Left lobe of liver (tissue), 2 donors: ENCODE measurements at regions not wholly inside any gene's neighbourhood (a gene's known extent, or its start where the extent isn't known, plus 50 kb on each side); places are given as distances from the start of the nearest gene placed in this dataset.
"Not testable (repeated sequence)": the region's sequence is repeated elsewhere in the genome, so short reads cannot be mapped to it uniquely, and the experiment has no call there.

Experiments
- ATAC-seq: fragments of 200-7000 bp; cut with Tn5 transposase; one replicate; pipeline ENCODE4 v1.9.1; 2020; ENCODE audit warnings: mild to moderate bottlenecking, moderate library complexity
- DNase-seq: peaks from one replicate; pipeline ENCODE4 v3.0.0-alpha.2; 2020; ENCODE audit warnings: low spot score
- donor health status: DM: no; HTN: no; CAD: no; lungs with moderate emphysema.
- donor health status: DM: no; HTN: yes; CAD: no.

DNA sequence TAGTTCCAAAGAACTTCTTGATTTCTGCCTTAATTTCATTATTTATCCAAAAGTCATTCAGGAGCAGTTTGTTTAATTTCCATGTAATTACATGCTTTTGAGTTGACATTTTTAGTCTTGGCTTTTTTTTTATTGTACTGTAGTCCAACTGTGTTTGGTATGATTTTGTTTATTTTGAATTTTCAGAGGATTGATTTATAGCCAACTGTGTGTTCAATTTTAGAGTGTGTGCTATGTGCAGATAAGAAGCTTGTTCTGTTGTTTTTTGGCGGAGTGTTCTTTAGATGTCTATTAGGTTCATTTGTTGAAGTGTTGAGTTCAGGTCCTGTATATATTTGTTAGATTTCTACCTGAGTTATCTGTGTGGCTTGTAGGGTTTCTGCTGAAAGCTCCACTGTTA is 533.6 kb downstream of the TRAM1L1 start:
- ATAC-seq (no peak), DNase-seq (no peak)

DNA sequence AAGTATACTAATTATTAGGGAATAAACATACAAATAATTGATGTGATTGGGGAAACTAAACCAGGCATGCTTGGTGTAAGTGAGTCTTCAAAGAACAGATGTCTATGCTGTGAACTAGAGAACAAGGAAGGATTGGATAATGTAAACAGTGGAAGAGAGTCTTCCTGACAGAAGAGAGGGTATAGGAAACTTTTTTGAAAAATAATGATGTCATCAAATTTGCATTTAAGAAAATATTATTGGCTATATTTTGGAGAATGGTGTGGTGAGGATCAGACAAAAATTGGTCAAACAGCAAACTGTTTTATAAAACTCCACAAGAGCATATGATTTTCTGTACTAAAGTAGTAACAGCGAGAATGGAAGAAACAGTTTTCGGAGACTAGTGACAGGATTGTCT is 537.7 kb downstream of the TRAM1L1 start:
- DNase-seq (no peak), ATAC-seq (no peak)

DNA sequence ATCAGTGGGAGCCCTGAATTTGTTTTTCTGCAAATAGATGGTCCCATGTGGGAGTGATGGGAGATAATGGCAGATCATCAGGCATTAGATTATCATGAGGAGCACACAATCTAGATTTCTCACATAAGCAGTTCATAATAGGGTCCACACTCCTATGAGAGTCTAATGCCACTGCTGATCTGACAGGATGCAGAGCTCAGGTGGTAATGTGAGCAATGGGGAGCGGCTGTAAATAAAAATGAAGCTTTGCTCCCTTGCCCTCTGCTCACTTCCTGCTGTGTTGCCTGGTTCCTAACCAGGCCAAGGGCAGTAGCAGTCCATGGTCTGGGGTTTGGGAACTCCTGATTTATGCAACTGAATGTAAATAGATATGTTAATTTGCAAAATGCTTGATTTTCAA is 538.6 kb downstream of the TRAM1L1 start:
- ATAC-seq (no peak), DNase-seq (no peak)

DNA sequence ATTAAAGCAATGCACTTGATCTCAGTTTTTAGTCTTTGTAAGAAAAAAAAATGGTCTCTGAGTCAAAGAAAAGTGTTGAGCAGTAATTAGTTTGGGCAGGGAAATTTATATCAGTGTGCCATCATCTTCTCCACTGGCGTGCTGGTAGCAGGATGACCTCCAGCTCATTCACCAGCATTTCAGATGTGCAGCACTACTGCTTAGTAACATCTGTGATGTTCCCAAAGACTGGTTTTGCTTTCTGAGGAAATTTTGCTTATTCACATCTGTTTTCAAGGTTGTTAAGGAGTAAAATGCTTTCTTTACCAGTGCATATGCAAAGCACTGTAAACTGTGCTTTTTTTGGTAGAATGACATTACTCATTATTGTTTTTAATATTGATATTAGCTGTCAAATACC is 540.4 kb downstream of the TRAM1L1 start:
- ATAC-seq (no peak), DNase-seq (no peak)

DNA sequence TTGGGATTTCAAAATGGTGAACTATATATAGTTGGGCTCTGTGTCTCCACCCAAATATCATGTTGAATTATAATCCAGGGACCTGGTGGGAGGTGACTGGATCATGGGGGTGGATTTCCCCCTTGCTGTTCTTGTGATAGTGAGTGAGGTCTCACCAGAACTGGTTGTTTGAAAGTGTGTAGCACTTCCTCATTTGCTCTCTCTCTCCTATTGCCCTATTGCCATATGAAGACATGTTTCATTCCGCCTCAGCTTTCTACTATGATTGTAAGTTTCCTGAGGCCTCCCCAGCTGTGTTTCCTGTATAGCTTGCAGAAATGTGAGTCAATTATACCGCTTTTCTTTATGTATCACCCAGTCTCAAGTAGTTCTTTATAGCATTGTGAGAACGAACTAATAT is 545.6 kb downstream of the TRAM1L1 start:
- DNase-seq: no peak
- ATAC-seq: no peak

DNA sequence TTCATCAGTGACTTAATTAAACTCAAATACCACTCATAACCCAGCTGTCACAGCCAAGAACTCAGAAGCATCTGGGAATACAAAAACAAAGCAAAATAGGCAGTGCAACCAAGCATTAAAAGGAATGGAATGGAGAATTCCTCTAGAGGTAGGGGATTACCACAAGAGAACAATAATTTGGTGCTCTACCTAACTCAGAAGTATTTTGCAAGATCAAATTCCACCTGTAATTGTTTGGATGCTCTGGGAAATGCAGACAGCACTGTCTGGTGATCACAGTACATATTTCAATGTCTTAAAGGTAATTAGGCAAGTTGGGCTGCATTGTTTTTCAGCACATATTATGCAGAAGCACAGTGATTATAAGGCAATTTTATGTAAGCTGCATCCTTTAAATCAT is 547.5 kb downstream of the TRAM1L1 start:
- ATAC-seq (no peak), DNase-seq (no peak)

DNA sequence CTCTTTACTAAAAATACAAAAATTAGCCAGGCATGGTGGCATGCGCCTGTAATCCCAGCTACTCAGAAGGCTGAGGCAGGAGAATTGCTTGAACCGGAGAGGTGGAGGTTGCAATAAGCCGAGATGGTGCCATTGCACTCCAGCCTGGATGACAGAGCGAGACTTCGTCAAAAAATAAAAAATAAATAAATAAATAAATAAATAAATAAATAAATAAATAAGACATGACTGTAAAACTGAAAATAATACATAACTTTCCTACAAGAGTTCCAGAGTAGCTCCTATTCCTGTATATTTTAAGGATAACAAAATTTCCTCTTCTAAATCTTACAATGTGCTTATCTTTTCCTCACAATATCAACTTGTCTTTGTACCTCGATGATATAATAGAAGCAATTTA is 549.4 kb downstream of the TRAM1L1 start:
- ATAC-seq, DNase-seq: not testable (repeated sequence)

DNA sequence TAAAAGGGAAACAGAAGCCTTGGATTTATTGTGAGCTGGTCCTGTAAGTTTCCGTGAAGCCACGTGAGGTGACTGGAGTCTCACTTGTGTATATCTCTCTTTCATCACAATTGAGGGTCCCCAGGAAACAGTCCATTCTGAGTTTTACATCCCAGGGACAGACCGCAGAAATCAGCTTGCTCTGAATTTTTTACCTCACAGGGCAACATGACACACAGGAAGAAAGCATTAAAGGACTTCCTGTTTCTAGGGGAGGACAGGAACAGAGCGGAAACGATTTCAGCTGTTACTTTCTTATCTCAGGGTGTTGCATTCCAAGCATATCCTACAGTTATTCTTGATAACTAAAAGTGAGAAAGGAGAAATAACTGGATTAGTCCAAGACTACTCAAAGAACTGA is 553.5 kb downstream of the TRAM1L1 start:
- DNase-seq (no peak), ATAC-seq (no peak)

DNA sequence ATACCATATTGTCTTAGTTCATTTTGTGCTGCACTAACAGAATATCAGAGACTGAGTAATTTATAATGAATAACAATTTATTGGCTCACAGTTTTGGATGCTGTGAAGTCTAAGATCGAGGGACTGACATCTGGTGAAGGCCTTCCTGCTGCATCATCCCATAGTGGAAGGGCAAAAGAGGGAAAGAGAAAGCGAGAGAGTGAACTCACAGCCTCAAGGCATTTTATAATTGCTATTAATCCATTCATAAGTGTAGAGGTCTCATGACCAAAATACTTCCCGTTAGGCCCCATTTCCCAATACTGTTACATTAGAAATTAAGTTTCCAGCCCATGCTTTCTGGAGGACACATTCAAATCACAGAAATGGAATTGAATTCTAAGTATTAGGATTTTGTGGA is 554.4 kb downstream of the TRAM1L1 start:
- ATAC-seq: no peak
- no peak for DNase-seq

DNA sequence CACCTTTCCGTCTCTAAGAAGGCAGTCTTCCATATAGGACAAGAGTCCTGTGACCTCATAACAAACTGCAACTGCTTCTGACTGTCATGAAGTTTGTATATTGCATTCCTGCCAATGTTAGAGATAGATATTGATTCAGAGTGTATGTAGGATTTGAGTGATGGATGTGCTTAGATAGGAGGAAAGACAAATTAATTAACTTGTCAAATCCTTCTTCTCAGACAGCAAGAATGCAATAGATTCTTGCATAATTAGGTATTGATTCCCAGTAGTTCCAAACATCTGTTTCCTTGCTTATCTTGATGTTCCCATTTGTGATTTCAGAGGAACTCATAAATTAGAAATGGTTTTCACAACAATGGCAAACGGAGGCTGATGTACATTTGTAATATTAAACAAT is 555.3 kb downstream of the TRAM1L1 start:
- no peak for DNase-seq
- ATAC-seq: no peak

DNA sequence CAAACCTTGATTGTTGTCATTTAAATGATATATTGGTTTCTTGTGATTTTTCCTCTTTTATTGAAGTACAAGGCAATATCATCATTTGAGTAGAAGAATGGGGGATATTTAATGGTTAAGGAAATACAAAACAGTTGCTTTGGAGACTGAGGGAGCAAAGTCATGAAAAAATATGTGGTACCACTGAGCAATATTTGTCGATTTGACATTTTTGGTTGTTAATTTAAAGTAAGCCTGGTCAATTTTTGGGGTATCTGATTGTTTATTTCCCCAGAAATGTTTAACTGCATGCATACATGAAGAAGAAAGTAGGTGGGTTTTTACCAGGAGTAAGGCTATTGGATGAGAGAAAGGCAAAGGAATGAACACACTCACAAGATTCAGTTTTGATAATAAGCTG is 556.2 kb downstream of the TRAM1L1 start:
- ATAC-seq (no peak), DNase-seq (no peak)

DNA sequence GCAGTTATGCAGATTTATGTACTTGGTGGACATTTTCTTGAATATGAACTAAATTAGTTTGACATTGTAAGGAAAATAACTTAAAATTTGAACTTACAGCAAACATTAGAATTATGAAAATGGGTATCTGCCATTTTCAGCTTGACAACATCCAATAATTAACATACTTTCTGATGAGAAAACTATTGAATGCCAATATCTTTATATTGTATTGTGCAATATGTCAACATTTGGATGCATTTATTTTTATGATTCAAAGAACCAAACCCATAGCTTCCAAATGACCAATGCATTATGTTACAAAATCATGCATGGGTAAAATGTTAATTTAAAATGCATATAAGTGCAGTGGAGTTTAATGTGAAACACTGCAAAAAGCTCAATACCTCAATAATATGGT is 562.5 kb downstream of the TRAM1L1 start:
- ATAC-seq (no peak), DNase-seq (no peak)

DNA sequence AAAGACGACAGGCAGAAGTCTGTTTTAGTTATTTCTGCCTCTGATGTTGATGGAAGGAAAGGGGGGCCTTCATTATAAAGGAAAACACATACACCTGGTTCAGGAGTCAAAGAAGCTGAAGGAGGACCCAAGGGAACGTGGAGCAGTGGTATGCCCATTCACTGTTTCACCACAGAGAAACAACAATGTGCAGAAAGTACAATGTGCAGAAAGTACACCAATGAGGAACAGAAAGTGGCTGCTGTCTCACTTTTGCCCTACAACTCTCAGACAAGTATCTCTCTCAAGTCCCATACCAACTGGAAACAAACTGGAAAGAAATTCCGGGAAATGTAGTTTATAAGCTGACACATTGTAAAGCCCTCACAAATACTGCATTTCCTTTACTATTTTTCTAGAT is 564.5 kb downstream of the TRAM1L1 start:
- no peak for DNase-seq
- ATAC-seq: no peak

DNA sequence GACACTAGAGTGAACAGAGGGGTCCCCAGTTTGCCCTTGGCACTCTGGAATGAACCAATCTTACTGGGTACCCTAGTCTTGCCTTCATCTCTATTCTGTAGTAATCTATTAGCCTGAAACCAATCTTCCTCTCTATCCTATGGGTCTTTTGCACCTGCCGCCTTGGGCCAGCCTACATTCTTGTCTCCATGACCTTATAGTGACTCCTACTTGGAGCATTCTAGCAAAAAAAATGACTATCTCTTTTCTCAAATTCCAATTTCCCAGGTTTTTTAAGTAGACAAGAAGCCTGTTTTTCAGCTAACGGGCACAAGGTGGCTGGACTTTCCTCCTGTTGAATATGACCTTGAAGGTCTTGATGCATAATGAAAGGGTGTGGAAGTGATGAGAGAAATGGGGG is 568.7 kb downstream of the TRAM1L1 start:
- ATAC-seq (no peak), DNase-seq (no peak)

DNA sequence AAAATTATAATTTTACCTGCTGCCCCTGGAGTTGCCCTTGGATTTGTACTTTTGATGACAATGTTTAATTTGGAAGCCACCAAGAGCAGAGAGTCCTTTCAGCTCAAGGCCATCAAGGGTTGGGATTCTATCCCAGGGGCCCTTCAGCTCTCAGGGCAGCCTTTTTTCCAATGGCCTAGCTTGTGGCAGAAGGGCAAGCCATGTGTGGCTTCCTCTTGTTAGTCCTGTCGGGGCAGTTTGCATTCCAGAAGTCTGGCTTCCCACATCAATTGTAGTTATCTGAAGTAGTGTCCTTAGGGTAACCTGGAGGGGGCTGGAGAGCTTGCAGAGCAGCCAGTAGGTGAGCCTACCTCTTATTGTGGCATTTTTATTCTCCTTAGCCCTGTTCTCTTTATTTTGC is 569.4 kb downstream of the TRAM1L1 start:
- ATAC-seq (no peak), DNase-seq (no peak)

DNA sequence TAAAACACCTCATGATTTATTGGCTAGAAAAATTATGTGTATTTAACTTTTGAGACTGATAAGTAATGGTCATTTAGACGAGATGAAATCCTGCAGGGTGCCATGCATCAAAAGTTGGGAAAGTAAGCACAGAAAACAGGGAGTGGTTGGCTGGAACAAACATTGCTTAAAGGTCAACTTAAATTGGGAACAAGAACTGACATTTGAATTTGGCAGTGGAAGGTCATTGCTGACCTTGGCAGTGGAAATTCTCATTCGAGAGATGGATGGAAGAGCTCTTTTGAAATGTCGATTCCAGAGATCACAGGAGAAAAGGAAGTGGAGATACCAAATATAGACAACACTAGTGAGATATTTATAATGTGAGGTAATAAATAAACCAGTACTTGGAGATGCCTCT is 572.8 kb downstream of the TRAM1L1 start:
- ATAC-seq (no peak), DNase-seq (no peak)

DNA sequence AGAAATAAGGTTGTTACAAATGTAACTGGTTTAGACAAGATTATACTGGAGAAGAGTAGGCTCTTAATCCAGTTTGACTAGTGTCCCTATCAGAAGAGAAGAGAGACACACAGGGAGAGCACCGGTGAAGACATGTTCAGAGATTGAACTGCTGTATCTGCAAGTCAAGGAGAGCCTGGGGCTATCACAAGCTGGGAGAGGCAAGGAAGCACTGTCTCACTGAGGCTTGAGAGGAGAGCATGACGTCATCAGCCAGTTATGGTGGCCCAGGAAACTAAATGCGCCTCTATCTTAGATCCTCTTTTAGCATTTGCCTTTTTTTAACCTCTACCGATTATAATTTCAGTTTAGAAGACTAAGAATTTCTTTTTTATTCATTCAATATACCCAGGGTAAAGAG is 583.4 kb downstream of the TRAM1L1 start:
- DNase-seq (no peak), ATAC-seq (no peak)

DNA sequence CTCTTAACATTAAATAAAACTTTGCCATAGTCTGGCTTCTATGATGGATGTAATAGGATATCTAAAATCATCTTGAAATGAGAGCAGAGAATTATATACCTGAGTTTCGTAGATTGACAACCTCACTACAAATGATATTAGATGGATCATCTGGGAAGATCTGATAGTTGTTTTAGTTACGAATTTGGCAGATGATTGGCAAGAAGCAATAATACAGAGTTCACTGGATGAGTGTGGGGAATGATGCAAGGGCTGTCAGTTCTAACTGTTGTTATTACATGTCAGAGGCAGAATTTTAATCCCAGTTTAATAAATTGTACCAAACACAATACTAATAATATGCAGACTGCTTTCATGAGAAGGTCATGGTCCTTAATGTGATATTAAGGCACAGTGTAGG is 585.2 kb downstream of the TRAM1L1 start:
- ATAC-seq: no peak
- no peak for DNase-seq

DNA sequence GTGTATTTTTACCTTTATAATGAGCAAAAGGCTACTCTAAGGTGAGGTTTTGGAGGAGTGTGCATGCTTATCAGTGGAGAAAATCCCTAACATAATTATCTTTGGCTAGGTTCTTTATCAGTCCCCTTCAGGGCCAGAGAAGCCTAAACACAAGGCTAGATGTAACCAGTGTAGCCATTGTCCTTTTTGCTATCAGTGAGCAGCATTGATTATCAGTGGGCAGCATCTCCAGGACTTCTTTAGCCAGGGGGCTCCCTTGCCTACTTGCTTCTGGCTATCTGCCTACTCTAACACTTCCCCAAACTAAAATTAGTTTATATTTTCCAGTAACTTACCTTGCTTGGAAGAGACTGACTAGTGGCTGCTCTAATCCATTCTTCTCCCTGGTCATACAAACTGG is 595.6 kb downstream of the TRAM1L1 start:
- no peak for ATAC-seq
- no peak for DNase-seq

DNA sequence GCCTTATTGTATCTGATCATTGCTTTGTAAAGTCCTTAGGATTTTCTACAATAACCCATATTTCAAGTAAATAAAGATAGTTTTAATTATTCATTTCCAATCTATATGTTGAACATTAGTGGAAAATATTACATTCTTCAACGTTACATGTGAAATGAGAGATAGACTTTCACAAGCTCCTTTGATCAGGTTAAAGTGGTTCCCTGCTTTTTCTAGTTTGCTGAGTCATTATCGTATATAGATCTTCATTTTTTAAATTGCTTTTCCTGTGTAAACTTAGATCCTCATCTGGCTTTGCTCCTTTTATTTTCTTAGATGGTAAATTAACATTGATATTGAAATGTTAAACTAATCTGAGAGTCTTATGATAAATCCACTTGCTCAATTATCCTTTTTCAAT is 599.0 kb downstream of the TRAM1L1 start:
- DNase-seq (no peak), ATAC-seq (no peak)

DNA sequence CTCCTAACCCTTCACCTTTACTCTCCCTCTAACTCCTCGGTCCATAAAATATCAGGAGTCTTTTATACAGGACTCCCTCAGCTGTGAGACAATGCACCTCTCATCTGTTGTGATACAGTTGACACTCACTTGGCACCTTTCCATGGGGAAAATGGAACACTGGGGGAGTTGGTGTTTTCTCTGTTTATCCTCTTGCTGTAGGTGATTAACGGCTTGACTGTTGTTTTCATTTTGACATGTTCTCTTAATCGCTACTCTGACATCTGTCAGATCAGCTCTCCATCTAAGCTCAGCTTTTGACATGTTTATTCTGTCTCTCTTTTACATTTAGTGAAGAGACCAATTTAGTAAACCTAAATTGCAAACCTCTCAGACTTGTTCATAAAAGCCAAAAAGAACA is 604.8 kb downstream of the TRAM1L1 start:
- no peak for ATAC-seq
- no peak for DNase-seq

DNA sequence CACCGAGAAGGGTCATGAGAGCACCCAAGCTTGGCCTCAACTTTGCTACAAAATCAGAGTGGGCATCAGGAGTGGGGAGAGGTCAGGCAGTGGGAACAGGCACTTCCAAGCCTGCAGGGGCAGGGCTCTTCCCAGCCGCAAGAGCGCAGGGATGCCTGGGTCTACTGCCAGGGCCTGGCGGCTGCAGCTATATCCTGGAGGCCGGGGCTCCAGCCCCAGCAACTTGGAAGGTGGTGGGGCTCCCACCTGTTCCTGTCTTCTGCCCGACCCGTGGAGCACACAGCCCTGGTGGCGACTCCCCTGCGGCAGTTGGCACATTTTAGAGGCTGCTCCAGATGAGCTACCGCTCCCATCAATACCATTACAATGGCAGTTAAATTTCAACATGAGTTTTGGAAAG is 607.0 kb downstream of the TRAM1L1 start:
- no peak for ATAC-seq
- no peak for DNase-seq

DNA sequence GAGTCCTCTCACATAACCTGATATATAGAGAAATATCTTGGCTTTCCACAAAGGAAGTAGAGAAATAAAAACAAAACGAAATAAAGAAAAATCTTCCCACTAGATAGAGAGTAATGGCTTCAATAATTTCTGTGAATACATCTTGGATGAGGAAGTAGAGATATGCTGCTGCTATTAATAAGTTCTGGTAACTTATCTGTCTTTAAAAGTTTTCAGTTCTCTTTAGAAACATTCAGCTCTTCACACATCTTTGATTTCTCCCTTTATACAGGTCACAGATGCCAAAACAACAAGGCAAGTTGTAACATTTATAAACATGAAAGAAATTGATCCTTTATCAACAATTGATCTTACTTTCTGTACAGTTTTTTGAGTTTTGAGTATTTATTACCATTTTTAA is 615.8 kb downstream of the TRAM1L1 start:
- ATAC-seq (no peak), DNase-seq (no peak)

DNA sequence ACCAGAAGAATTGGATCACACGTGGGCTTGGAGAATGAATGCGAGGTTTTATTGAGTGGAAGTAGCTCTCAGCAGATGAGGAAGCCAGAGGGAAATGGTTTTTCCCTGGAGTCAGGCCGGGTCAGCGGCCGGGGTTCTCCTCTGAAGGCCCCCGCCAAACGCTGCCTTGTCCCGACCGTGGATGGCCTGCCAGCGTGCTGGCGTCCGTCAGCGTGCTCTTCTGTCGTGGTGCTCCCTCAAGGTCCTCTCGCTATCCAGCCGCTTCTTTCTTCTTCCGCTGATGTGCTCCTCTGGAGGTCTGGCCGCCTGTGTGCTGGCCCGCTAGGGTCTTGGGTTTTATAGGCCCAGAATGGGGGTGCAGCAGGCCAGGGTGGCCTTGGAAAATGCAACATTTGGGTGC is 632.2 kb downstream of the TRAM1L1 start:
- no peak for ATAC-seq
- DNase-seq: no peak
